Activated CD4-positive, alpha-beta T cell treated with anti-CD3 and anti-CD28 coated beads, Interleukin-2, amount 50 U/mL, for 48 hours (primary cell): ENCODE measurements at regions not wholly inside any gene's neighbourhood (a gene's known extent, or its start where the extent isn't known, plus 50 kb on each side); places are given as distances from the start of the nearest gene placed in this dataset.
A peak's percentile ranks its signal among the peaks of the same experiment; 100 is the strongest.
"Not testable (repeated sequence)": the region's sequence is repeated elsewhere in the genome, so short reads cannot be mapped to it uniquely, and the experiment has no call there.

ENCODE experiments used
- DNase-seq, 2 experiments: peaks; one replicate each; pipeline ENCODE4 v3.0.0-alpha.2; 2020

DNA sequence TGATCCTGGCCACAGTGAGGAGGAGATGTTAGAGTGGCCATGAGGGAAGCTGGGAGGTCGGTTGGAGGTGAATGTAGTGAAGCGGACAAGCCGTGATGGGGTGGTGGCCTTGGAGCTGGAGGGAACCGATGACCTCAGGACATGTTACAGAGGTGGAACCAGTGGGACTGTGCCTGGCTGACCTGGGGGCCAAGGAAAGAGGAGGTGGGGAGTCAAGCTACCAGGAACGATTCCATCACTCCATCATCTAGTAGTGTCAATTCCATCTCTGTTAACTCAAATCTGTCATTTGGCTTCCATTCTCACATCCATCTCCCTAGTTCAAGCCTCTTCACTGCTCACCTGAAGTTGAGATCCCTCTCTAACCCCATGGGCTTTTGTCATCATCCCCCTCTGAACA, 102.4 kb upstream of the LYZL2 start:
- no peak for DNase-seq

DNA sequence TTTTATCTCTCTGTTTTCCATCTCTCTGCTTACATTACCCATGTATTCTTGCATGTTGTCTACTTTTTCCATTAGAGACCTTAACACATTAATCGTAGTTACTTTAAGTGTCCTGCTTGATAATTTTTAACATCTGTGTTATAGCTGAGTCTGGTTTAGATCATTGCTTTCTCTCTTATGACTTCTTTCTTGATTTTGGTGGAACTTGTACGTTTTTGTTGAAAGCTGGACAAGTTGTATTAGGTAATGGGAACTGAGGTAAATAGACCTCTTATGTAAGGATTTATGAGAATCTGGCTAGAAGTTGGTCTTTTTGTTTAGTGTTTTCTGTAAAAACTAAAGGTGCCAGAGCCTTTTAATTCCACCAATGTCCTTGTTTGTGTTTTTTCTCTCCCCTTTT, 100.8 kb upstream of the LYZL2 start:
- no peak for DNase-seq

DNA sequence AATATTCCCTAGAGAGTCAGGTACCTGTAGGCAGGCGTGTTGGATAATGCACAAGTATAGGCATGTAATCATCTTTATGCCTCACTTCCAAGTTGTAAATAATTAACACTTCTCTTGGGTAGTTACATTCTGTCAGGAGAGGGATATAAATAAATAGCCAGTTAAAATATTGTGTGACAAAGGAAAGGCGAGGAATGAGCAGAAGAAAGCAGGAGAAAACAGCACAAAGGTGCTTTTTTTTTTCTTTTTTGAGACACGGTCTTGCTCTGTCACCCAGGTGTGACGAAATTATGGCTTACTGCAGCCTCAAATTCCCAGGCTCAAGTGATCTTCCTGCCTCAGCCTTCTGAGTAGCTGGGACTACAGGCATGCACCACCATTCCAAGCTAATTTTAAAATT, 99.2 kb upstream of the LYZL2 start:
- DNase-seq: no peak

DNA sequence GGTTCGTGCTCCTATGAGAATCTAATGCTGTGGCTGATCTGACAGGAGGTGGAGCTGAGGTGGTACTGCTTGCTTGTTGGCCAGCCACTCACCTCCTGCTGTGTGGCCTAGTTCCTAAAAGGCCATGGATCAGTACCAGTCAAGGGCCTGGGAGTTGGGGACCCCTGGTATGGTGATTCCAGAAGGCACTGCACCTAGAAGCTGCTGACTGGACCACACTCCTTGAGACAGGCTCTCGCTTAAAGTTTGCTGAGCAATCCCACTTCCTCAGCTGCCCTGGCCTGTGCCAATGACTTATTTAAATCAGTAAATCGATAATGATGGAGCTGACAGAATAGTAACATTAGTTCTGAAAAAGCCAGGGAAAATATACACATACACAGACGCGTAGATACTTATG, 98.6 kb upstream of the LYZL2 start:
- DNase-seq: no peak

DNA sequence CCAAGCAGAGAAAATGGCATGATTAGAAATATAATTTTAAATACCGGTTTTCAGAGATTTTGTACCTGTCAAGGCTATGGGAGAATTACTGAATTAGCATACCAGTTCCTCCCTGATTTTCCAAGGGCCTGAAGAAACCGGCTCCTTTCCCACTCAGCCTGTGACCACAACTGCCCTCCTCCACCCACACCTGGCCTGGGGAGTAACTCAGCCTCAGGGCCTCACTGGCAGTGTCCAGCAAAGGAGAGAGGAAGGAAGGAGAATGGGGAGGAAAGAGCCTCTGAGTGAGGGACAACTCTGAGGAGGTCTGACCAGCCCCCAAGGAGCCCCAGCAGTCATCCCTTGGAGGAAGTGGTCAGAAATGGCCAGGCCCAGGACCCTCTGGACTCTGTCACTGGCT, 98.0 kb upstream of the LYZL2 start:
- DNase-seq: no peak

DNA sequence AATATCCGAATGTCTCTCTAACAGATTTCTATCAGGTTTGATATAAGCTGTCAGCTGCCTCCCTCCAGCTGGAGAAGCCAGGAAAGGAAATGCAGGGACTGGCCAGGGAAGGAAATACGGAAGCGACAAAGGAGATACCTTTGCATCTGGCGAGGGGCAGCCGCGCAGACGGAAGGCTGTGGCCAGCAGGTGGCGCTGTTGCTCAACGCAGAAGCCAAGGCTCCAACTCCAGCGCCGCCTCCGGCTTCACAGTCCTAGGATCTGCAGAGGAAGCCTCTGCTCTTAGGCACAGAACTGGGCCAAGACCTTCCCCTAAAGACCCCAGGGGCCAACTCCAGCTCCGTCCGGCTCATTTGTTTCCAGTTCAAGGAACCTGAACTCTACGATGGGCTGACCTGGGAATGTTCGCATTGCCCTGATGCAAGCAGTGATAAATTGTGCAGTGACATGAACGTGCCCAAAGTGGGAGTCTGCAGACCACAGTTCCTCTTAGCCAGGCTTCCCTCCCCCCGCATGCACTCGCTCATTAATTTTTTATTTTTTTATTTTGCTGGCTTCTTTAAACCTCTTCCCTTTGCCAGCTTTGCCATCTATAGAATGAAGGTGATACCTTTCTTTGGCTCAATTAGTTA, 97.3 kb upstream of the LYZL2 start:
- DNase-seq: peak; percentile 88 to 89

DNA sequence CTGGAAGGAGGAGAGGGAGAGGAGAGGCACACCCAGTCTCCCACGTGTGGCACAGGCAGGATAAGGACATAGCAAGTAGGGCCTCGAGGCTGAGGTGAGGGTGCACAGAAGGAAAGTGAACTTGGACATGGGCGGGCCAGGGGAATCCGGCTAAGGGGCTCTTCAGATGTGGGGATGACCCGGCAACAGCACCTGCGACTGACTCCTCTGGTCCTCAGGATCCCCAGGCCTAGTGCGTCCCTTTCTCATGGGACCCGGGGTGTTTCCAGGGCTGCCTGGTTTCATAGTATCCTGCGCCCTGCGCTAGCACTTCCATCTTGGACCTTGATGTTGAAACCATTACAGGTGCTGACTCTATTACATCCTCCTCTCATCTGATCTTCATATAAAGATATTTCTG, 96.1 kb upstream of the LYZL2 start:
- no peak for DNase-seq

DNA sequence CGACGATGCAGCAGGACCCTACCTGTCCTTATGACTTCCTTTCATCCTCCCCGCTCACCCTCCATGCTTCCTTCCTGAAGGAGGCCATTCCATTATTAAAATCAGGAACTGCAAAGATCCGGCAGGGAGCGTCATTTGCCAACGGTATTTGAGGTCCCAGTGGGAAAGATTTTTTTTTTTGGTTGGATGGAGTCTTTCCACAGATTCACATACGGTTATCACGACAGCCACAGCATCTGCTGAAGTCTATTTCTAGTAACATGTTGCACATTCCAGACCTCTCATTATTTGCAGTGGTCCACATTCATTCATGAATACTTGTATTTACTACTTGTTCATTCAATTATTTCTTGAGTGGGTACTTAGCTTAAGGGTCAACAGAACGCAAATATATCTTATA, 94.7 kb upstream of the LYZL2 start:
- no peak for DNase-seq

DNA sequence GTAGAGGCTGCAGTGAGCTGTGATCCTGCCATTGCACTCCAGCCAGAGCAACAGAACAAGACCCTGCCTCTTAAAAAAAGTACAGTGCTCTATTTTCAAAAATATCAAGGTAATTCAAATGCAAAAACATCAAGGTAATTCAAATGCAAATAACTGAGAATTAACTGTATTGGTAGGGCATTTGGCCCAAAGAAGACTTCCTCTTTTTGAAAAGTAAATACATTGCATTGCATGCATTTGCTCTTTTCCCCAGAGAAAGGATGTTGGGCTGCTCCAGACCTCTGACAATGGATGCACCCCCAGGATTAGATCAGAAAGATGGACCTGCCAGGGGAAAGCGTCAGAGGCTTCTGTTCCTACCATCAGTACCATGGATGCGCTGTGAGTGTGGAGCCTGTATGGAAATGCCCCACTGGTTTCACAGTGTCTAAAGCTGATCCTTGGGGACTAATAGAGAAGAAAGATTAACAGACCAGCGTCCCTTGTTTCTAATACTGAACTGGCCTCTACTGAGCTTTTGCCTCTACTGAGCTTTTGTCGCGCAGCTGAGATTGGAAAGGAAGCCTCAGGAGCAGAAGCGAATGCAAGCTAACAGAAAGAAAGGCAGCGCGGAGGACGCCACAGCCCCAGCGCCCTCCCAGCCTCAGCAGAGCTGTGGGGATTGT, 93.5 kb upstream of the LYZL2 start:
- DNase-seq: no peak

DNA sequence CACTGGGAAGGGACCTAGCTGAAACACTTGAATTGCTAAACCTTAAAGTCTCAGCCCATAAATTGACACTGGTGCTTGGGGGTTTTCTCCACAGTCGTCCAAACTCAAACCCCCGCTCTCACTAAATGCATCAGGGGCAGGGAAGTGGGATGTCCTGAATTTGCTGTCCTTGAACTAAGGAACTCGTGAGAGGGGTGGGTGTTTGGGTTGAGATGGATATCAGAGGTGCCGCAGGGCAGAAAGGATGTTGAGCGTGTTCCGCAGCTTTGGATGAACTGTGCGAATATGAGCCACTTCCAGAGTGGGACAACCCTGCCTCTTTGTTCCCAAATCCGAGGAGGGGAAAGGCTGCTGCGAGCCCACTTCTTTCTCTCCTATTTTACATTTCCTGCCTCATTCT, 90.3 kb upstream of the LYZL2 start:
- no peak for DNase-seq

DNA sequence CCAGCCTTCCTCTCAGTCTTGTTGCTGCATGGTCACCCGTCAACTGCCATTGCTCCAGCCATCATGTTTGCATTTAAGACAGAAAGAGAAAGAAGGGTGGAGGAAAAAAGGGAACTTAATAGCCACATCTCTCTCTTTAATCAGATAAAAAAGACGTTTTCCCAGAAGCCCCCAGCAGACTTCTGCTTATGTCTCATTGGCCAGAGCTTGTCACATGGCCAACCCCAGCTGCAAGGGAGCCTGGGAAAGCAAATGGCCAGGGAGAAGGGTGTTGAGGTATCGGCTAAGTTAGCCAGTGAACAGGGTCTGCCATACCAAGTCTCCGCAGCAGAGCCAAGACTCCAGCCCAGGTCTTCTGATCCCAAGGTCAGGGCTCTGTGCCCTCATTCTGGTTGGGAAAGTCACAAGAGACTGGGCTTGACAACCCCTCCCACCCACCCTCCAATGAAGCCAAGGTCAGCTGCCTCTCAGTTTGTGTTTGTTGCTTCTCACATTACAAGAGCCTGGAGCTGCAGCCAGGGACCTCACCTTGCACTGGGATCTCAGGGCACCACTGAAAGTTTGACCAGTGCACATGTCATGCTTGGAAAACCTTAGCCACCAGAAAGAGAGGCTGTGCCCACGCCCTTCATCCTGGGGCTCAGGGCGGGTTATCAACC, 80.3 kb upstream of the LYZL2 start:
- no peak for DNase-seq

DNA sequence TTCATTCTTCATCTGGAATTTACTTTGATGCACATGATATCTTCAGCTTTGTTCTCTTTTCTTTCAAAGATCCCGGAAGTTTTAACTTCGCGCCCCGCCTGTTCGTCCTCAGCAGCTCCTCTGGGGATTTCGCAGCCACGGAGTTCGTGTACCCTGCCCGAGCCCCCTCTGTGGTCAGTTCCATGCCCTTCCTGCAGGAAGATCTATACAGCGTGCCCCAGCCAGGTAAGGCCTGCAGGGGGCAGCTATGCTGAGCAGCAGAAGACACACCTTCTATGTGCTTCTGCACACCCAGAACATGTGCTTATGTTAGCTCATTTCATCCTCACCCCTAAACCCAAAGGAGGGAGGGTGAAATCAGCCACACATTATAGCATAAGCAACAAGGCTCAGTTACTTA, 79.7 kb upstream of the LYZL2 start:
- no peak for DNase-seq

DNA sequence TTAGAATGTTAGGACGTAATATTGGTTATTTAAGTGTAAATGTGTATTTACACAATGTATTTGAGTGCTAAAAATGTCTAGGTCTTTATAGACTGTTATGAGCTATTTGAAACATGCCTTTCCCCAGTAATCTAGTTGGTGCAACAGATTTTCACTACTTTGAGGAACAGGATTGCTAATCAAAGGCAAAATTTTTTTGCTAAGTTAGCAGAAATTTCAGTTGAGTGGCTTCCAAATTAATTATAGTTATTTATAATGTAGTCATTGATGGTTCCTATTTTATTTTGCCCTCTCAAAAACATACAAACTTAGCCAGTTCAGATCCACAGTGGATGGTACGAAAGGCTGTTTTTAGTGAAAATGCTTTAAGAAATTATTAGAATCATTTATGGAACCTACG, 78.7 kb upstream of the LYZL2 start:
- no peak for DNase-seq

DNA sequence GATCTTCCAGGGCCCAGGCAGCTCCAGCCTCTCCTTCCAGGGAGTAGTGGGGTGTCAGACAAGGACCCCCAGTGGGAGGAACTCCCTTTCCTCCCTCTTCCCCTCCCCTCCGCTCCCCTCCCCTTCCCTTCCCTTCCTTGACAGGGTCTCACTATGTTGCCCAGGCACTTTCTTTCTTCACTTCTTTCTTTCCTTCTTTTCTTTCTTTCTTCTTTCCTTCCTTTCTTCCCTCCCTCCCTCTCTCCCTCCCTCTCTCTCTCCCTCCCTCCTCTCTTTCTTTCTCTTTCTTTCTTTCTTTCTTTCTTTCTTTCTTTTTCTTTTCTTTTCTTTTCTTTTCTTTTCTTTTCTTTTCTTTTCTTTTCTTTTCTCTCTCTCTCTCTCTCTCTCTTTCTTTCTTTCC, 76.6 kb upstream of the LYZL2 start:
- DNase-seq: not testable (repeated sequence)

DNA sequence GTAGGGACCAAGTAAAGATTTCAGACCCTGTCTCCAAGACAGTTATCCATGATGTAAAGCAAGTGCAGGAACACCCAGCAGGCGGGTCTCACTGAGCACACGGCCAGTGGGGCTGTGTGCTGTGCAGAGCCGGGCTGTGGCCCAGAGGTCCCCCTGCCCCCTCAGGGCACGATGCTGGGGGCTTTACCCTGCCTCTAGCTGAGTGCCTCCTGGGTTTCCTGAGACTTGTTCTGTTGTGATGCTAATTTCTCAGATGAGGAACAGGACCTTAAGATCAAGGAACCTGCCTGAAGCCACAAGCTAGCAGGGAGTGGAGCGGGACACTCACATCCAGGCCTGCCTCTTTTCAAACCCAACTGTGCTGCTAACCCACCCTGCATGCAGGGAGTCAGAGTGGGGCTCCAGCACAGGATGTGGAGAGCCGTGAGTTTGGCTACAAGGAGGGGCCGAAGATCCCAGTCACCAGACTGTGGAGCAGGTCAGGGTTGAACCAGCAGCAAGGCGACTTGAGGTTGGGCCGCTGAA, 76.1 kb upstream of the LYZL2 start:
- peak in 1 of 2 experiments; percentile 53 for DNase-seq

DNA sequence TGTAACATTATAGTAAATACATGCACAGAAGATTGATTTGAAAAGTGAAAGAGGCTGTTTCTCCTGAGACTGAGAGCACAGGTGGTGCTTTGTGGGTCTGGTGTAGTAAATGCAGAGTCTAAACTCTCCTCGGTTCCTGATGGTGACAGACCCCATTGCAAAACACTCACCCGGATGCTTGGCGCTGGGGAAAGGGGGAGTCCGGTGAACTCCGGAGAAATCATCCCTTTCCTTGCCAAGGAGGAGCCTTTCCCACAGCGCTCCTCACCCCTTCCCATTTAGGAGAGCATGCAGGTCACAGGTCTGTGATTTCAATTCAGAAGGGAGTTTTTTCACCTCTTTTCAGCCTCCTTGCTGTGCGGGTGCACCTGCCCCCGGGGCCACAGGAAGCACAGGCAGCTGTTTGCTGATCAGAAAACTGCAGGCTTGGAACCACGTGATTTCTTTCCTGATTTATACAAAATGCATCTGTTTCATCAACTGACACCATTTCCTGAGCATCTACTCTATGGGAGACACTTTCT, 75.6 kb upstream of the LYZL2 start:
- peak in 1 of 2 experiments; percentile 53 for DNase-seq

DNA sequence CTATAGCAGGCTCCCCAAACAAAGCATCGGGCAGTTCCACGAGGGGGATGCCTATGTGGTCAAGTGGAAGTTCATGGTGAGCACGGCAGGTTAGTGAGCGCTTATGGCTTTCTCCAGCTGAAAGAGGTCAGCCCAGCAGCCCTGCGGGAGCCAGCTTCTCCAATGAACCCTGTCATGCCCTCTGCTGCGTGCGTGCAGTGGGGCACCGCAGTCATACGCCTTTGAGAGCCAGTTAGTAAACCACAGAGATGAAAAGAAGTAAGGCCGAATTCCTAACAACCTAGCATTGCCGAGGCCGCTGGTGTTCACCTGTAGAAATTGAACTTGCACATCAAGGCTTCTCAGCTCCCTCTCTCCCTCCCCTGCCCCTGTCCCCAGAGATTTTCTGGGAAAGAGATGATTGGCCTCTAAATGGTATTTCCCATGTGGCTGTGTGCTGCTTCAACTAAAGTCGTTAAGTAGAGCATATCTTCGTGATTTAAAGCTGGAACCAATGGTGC, 75.1 kb upstream of the LYZL2 start:
- peak; percentile 62 to 68 for DNase-seq

DNA sequence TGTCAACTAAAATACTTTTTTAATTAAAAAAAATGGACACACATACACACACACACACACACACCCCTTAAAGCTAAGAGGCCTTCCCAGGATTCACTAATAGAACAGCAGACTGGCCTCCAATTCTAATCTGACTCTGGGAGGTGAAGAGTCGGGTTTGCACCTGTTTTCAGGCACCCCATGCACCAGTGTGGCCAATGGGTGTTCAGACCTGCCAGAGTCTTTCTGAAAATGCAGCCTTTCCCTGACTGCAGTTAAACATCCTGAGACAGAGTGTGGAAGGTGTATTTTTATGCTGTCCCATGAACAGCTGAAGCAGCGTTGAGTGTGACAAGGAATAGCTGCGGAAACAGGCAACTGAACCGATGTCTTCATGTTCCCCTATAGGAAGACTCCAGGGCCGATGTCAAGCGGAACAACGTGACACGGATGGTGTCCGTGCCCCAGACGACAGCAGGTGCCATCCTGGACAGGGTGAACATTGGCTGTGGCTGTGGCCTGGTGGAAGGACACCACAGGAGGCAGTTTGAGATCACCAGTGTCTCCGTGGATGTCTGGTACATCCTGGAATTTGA, 74.6 kb upstream of the LYZL2 start:
- peak in 1 of 2 experiments; percentile 41 for DNase-seq

DNA sequence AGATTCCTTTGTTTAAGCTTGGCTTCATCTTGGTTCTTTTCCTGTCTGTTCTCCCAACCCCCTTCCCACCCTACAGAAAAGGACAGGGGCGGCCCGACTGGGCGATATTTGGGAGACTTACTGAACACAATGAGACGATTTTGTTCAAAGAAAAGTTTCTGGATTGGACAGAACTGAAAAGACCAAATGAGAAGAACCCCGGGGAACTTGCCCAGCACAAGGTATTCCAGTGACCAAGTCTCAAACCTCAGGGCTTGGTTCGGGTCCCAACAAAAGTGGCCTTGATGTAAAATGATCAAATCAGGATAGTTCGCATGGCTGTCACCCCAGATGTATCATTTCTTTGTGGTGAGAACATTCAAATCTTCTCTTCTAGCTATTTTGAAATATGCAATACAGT, 73.9 kb upstream of the LYZL2 start:
- DNase-seq: peak in 1 of 2 experiments; percentile 45

DNA sequence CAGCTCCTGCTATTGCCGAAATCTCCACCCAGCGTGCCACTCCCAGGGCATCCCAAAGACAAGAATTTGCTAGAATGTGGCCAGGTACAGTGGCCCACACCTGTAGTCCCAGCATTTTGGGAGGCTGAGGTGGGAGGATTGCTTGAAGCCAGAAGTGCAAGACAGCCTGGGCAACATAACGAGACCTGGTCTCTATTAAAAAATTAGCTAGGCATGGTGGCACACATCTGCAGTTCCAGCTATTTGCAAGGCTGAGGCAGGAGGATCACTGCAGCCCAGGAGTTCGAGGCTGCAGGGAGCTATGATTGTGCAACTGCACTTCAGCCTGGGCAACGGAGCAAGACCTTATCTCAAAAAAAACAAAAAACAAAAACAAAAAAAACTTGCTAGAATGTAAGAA, 73.3 kb upstream of the LYZL2 start:
- no peak for DNase-seq

DNA sequence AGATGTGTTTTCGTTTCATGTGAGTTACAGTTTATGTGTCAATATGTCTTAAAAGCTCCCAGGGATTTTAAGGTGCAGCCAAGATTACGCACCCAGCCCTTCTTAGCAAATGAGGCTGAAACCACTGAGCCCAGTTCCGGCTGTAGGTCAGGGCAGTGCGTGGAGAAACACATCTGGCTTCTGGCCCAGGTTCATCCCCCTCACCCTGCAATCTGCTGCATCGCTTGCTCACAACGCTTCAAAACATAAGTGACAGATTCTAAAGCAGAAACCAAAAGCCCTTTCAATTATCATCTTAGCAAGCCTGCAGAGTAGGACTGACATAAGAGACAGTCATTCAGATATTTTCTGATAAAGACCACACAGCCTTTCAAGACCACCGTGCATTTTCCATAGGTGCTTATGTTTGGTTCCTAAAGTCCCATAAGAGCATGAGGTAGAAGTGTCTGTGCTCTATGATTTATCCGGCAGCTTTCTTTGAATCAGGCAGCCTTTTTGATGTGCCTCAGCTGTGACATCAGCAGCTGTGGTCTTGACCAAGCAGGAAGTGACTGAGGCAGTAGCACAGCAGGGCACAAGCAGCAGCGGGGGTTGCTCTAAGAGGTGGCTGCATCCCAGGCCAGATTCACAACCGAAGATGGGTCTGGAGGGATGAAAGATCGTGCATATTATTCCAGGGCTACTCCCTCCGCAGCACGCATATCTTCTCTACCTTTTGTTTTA, 72.1 kb upstream of the LYZL2 start:
- peak; percentile 82 to 87 for DNase-seq

DNA sequence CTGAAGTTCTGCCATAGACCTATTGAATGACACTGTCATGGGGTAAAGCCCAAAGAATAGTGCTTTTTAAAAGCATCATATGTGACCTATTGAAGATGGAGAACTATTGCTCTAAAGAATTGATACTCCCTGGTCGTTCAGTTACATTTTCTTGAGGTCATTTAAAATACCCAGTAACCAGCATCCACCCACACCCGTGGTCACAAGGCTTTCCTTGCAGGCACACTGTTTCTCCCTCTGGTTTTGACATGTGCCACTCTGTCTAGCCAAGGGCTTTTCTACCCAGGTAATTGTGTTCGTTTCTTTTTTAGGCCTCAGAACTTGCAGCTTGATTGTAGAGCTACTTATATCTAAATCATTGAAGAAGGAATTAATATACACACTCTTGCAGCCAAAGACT, 68.3 kb upstream of the LYZL2 start:
- DNase-seq: peak in 1 of 2 experiments; percentile 63

DNA sequence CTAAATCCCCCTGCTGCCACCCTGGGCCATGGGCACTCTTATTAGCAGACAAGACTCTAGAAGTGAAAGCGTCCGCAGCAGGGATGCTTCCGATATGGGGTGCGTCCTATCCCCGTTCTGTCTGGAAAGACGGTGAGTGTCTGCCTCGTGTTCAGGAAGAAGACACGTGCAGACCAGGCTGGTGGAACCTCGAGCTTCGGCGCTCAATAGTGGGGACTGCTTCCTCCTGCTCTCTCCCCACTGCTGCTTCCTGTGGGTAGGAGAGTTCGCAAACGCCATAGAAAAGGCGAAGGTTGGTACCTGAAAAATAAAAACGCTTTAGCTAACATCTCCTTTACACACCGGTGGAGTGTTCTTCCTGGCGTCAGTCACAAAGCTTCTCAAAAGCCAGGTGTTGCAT, 67.7 kb upstream of the LYZL2 start:
- DNase-seq: not testable (repeated sequence)
